Activated CD4-positive, alpha-beta T cell treated with anti-CD3 and anti-CD28 coated beads for 4 hours (primary cell): ENCODE measurements at regions not wholly inside any gene's neighbourhood (a gene's known extent, or its start where the extent isn't known, plus 50 kb on each side); places are given as distances from the start of the nearest gene placed in this dataset.
"Not testable (repeated sequence)": the region's sequence is repeated elsewhere in the genome, so short reads cannot be mapped to it uniquely, and the experiment has no call there.

Experiments
- DNase-seq, 2 donors: peaks; one replicate each; pipeline ENCODE4 v3.0.0-alpha.2; 2020

DNA sequence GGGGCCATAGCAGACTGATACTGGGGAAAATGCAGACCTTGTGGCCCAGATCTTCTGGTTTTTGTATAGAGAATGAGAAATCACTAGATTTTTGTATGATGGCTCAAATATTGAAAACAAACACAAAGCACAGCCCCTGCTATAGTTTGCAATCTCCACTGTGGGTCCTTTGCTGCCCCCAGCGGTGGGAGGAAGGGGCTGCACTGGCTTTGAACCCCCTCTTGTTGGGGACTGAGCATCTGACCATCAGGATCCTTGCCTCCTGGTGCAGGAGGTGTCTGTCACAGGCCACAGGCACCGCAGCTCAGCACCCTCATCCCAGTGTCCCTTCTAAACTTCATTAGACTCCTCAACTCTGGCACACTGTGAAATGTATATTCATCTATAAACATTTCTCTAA, 252.3 kb downstream of the BCL2L11 start:
- not testable (repeated sequence) for DNase-seq

DNA sequence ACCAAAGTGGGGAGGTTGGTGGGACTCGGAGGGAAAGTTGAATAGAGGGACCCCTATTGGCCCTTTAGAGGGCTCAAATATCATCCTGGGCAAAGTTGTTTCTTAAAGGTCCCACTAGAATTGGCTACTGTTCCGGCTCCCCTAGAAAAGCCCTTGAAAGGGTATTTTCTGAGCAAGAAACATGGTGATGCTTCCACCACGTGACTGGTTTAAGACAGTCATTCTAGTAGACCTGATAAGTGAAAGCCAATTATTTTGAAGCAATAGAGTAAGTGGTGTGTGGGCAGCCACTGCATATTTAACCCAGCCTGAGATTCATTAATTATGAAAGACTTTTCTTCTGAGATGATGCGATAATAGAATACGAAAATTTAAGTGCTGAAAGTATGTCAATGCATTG, 253.3 kb downstream of the BCL2L11 start:
- not testable (repeated sequence) for DNase-seq

DNA sequence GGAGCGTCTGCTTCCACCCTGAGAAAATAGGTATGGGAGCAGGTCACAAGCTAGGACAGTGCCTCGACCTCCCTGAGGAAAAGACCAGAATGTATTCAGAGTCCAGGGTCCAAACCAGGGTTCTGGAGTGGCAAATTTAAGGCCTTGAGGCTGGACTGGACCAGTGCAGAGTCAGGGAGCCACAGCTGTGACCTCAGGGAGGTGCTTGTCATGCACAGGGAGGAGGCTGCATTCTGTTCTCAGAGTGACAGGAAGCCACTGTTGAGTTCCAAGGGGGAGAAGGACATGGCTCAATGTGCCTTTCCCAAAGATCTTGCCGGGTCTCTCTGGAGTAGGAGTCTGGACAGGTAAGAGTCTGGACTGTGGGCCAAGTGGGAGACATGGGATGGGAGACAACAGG, 254.0 kb downstream of the BCL2L11 start:
- DNase-seq, result not testable (repeated sequence)

DNA sequence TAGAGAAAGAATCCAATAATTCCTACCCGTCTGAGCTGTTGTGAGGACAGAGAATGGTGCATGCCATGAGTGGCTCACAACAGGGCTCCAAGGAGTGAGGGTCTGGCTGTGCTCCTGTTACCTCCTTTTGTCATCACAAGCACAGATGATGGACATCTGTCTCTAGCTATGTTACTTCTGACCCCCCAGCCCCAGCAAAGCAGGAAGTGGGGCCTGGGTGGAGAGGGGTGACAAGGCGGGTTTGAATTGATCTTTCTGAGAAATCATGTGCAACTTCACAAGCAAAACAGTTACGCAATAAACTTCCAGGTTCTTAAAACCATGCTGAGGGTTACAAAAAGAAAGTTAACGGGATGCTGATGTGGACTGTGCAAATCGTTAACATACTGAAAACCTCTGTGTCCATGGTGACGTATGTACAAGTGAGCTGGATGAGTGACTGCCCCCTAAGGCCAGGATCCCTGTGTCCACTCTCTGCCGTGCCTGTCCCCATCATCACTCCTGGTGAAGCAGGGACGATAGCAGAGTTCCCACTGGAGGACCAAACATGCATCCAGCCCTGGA, 254.7 kb downstream of the BCL2L11 start:
- DNase-seq, result not testable (repeated sequence)

DNA sequence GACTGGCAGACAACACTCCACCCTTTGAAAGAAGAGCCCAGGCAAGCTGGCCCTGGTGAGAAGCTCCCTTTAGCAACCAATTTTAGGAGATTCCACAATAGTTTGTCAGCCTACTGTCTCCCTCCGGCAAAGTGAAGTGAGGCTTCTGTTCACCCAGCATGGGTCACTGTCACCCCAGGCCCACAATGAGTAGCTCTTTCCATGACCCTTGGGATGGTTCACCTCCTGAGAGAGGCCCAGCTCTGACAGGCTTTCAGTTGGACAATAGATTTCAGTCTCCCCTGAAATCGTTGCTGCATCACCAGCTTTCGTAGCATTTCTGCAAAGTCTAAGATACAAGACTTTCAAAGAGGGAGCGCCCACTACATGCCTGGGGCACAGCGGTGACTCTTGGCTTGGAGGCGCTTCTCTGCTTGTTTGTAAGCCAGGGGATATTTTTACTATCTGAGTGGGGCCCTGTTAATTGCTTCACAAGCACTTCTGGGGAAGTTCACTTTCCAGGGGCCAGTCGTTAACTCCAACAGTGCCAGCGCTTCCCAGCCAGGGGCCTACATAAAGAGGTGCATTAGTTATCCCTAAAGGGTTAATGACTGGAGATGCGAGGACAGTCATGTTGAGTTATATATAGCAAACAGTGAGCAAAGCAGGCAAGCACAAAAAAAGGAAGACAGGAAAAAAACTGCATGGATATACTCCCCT, 255.7 kb downstream of the BCL2L11 start:
- not testable (repeated sequence) for DNase-seq

DNA sequence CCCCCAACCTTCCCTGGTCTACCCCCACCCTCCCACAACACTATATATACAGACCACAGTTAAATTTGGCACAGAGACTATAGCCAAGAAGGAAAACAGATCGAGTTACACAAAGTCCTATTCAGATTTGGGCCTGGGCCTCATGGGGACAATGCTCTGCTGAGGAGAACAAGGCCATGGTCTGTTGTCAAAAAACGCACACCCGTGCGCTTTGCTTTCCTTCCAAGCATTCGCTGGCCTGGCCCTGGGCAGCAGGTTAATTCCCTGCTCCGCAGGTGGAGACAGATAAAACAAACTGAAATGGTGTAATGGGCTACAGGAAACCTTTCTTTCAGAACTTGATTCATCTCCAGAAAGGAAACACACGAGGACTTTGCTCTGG, 256.2 kb downstream of the BCL2L11 start:
- not testable (repeated sequence) for DNase-seq

DNA sequence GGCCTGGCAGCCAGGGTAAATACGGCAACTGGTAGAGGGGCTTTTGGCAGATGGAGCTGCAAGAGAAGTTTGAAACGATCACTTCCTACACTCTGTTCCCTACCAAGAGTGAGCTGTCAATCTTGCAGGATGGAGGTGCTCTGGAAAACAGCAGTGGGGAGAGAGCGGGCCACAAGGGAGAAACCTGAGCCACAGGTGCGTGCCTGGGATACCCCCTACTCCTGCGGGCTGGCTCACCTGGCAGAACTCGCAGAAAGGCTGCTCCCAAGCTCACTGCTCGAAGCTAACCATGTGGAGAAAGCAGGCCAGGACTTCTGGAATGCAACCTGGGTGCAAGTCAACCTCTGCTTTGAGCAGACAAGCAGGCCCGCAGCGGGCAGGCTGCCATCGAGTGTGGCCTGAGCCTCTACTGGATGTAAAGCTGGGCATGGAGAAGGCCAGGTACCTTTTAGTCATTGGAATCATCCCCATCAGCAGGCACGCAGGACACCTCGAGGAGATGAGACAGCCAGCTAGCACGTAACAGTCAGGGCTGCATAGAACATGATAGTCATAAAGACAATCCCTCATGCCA, 256.8 kb downstream of the BCL2L11 start:
- DNase-seq, result not testable (repeated sequence)

DNA sequence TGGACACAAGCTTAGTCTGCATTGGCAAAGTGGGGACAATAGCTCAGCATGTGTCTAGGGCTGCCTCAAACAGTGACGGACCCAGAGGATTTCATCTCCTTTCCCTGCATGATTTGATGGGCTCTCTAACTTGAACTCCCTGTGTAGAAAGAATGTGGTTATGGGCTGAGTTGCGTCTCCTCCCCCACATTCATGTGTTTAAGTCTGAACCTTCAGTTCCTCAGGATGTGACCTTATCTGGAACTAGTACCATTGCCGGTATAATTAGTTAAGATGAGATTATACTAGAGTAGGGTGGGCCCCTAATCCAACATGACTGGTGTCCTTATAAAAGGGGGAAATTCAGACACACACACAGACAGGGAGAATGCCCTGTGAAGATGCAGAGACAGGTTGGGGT, 257.6 kb downstream of the BCL2L11 start:
- not testable (repeated sequence) for DNase-seq

DNA sequence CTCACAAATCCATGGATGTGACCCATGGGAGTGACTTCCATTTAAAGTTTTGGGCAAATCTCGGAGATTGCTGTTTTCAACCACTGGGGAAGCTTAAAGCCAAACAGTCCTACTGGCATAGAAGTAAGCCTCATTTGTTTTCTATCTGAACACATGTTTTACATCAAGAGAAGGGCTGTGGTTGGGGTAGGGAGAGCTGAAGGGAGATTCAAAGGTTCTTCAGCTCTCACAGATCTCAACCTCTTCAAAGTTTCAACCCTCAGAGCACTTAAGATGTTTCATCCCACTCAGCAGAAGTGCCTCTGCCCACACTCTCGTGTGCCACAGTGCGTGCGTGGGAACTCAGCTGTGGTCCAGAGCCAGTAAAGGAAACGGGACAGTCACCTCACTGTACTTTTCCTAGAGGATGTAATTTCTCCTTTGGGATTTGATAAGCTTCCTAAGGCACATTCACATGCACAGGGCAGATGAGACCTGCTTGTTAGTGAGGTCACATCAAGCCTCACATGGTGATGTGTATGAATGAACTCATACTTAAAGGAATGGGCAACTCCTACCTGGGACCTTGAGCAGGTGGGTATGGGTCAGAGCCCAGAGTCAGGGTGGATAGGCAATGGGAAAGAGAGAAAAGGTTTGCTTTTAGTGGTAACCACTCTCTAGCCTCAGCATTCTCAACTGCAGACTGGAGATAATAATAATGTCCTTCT, 260.2 kb downstream of the BCL2L11 start:
- DNase-seq, result peak; percentile 8 to 53

DNA sequence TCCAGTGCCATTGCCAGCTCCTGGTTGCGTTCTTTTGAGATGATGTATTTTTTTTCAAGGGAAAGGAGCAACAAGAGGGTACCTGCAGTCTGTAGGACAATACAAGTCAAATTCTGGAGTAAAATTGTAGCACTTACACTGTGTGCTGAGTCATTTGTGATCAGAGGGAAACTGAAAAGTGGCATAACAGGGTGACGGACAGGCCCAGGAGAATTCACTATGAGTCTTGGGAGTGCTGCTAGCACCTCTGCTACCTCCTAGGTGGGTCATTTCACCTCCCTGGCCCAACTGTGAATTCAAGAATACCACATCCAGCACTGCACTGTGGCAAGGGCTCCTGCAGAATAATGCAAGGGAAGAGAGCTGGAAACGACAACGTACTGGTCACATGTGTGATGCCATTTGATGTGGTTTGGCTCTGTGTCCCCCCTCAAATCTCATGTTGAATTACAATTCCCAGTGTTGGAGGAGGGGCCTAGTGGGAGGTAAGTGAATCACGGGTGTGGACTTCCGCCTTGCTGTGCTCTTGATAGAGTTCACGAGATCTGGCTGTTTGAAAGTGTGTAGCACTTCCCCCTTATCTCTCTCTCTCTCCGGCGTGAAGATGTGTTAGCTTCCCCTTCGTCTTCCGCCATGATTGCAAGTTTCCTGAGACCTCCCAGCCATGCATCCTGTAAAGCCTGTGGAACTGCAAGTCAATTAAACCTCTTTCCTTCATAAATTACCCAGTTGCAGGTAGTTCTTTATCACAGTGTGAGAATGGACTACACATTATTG, 261.0 kb downstream of the BCL2L11 start:
- DNase-seq, result not testable (repeated sequence)

DNA sequence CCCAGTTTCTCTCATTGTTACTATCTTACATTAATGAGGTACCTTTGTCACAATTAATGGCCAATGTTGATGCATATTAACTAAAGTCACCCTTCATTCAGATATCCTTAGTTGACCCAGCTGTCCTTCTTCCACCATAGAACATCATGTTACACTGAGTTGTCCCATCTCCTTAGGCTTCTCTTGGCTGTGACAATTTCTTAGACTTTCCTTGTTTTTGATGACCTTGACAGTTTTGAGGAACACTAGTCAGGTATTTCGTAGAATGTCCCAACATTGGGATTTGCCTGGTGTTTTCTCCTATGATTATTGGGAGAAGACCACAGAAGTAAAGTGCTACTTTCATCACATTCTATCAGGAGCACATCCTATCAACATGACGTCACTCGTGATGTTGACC, 261.8 kb downstream of the BCL2L11 start:
- DNase-seq, result not testable (repeated sequence)

DNA sequence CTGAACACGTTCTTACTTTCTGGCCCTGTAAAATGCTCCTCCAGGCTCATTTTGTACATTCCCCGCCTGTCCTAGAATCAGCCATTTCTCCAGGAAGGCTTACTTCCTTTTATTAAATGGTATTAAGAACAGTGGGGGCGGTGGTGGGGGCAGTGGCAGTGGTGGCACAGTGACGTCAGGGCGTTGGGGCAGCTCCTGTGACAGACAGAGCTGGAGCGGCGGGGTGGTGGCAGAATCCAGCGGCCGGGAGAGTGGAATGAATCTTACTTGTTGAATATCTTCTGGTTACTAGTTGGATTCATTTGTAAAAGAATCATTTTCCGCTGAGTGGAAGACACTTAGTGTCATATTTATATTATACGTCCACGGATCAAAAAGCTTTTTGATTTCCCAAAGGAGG, 262.6 kb downstream of the BCL2L11 start:
- DNase-seq, result not testable (repeated sequence)

DNA sequence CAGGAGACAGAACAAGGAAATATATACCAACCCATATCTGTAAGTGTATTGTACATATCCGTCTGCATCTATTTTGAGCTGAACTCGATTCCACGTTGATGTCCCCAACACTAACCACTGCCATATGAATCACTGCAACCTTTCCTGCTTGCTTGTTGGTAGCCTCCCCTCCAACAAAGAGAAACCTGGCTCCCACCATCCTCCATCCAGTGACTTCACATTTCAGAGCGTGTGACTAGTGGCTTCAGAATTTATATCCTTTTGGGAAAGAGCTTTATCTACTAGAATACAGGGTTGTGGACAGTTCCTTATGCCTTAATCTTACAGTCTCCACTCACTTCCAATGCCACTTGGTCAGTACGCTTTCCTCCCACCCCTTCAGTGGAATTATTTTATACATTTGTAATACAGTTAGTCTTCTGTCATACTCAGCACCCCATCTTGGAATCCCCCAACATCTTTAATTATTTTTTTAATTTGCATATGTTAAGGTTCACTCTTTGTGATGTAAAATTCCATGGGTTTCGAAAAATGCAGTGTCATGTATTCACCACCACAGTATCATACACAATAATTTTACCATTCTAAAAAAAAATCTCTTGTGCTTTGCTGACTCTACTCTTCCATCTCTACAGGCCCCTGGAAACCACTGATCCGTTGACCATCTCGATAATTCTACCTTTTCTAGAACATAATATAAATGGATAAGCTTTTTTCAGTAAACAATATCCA, 264.7 kb downstream of the BCL2L11 start:
- not testable (repeated sequence) for DNase-seq

DNA sequence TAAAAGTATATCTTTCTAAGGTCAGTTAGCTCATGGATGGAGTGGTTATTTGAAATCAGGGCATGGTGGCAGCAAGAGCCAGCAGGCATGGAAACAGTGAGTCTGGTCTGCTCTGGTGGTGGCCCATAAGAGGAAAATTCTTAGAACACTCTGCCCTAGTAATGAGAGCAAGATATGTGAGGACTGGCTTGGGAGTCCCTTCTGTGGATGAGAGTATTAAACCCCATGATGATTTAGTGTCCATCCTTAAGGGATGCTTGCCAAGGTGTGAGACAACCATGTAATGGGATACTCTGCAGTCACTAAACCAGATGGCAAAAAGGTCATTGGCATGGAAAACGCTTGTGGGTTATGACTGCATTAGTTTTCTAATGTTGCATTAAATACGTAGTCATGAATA, 269.9 kb downstream of the BCL2L11 start:
- not testable (repeated sequence) for DNase-seq

DNA sequence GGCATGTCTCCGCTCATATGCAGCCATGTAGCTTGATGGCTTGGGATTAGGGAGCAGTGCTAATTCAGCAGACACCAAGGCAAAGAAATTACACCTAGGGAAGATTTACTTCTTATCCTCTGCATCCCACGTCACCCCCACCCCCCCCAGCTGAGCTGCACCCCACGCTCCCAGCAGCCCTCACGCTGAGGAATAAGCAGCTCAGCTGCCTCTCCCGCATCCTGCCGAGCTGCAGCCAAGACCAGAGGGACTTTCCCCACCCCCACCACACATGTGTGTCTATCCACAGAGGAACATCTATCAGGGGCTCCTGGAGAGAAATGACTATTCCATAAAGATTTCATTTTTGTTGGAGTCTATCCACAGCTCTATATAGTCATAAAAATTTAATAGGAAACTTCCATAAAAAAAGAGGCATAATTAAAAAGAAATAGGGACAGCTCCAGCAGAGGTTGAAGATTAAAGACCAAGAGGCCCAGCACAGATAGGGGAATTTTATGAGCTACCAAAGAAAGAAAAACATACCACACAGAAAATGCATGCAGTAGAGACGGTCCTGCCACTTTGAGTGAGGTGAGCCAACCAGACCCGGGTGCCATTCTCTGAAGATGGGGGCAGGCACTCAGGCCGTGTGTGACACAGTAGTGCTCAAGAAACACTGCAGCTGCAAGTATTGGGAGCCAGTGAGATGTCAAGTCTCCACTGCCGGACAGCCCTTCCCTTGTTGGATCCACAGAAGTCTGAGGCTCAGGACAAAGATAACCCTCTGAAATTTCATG, 274.8 kb downstream of the BCL2L11 start:
- DNase-seq, result peak; percentile 17 to 74

DNA sequence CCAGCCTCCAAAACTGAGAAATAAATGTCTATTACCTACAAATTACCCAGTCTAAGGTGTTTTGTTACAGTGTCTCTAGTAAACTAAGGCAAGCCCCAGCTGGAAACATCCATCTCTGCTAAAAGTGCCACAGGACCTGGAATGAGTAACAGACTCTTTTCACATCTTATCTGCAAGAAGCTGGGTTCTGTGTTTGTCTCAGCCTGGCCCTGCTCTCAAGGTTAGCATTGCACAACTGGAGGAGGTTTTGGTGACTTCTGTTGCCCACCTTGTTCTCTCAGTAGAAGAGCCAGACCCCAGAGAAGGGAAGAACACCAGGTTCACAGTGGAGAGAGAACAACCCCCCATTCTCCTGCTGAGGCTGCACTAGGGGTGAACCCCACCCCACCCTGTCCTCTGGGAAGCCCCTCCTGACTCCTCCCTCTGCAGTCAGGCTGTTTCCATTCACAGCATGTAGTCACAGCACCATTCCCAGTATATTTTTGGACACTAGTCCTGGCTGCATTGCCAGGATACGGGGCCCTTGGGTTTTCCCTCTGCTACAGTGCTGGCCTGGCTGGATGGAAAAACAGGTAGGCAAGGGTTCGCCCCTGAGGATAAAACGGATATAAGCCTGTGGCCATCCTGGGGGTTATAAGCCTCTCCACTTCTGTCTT, 280.0 kb downstream of the BCL2L11 start:
- DNase-seq, result not testable (repeated sequence)

DNA sequence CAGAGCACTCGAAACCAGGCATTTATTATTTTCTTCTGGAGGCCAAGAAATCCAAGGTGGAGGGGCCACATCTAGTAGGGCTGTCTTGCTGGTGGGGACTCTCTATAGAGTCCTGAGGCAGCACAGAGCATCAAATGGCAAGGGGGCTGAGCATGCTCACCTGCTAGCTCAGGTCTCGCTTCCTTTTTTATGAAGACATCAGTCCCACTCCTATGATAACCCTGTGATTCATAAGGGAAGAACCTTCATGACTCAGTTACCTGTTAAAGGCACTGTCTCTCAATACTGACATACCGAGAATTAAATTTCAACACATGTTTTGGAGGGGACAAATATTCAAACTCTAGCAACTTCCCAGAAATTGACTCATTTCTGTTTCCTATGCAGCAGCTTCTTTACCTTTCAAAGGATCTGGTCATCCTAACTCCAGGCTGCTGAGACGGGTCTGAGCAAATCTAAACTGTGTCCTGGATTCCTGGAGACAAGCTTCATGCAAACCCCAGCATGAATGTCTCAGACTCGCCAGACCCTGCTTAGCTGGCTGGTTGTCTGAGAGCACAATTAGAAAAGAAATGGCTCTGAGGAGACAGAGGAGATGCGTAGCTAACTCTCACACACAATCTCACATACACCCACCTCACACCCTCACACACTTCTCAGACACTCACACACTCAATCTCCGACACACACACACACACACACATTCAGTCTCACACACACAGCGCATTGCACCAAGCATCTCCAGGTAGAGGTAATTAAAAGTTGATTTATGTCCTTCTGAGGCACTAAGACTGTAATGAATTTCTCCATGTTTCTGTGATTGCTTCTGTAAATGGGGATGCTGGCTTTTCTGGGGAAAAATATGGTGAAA, 280.8 kb downstream of the BCL2L11 start:
- not testable (repeated sequence) for DNase-seq

DNA sequence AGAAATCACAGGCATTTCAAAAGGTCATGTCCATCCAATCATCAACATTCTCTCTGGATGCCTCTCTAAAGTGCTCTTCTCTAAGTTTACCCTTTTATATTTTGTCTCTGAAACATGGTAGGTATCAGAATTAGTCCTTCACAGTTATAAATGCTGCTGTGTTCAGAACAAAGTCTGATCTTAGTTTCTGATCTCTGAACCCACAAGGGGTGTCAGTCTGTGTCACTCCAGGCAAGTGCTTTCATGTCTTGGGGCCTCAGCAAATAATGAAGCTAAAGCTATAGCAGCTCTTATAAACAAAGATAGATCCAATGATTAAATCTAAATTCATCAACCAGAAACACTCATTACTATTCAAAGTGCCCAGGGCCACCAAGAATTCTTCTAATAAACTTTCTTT, 281.7 kb downstream of the BCL2L11 start:
- DNase-seq, result not testable (repeated sequence)

DNA sequence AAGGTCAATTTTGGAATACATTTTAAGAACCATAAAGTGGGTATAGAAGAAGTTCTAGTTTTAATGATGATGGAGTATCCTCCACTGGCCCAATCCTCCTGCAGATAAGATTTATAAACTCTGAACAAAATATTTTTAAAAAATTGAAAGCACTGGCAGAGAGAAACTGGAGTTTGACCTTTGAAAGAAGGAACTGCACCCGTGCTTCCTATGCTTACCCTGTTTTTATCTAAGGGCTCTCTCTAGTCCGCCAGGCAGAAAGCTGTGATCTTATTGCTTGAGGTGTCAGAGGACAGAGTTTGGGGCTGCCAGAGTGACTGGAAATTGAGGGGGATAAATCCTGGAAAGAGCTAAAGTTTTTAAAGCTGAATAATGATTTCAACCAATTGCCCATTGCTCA, 282.6 kb downstream of the BCL2L11 start:
- DNase-seq, result not testable (repeated sequence)

DNA sequence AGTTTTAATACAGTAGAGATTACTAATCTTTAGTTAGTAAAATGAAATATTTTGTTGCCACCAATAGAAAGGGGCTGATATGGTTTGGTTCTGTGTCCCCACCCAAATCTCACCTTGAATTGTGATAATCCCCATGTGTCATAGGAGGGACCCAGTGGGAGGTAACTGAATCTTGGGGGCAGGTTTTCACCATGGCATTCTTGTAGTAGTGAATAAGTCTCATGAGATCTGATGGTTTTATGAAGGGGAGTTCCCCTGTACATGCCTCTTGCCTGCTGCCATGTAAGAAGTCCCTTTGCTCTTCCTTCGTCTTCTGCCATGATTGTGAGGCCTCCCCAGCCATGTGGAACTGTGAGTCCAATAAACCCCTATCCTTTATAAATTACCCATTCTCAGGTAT, 285.9 kb downstream of the BCL2L11 start:
- DNase-seq, result not testable (repeated sequence)
